ENCODE measurements at regions not wholly inside any gene's neighbourhood (a gene's known extent, or its start where the extent isn't known, plus 50 kb on each side); places are given as distances from the start of the nearest gene placed in this dataset.

- no peak overlapping the region for H3K27ac ChIP-seq
- TF ChIP-seq CTCF (IDR thresholded peaks at IDR 0.05 in 4 of 5, conservative IDR thresholded peaks at IDR 0.05 in 1 of 5) = no peak
- no peak for TF ChIP-seq POLR2A (IDR thresholded peaks at IDR 0.05)
- no peaks in the 10 kb centered on the region for H3K9me3 ChIP-seq
- ATAC-seq (no peak), DNase-seq (no peak)
- H3K36me3 ChIP-seq = no peaks in the 10 kb centered on the region
- intact Hi-C loops (cut with DNase I; ENCODE audit: low total_unique reads) (no loop called here), in situ Hi-C loops (cut with MboI; ENCODE audit: low sequenced_read_pairs in 4 of 4) (no loop called here)
- H3K4me3 ChIP-seq = no peak overlapping the region
- H3K4me1 ChIP-seq = no peaks in the 10 kb centered on the region
- H3K27me3 ChIP-seq = no peaks in the 10 kb centered on the region
Measured at GRCh38 chr4:174084542-174084941, 198.9 kb downstream of the FBXO8 start.

GRCh38 chr4:174080361-174080760 is 203.1 kb downstream of the FBXO8 start:
- H3K27ac ChIP-seq = no peak overlapping the region
- H3K4me3 ChIP-seq = no peak overlapping the region
- H3K36me3 ChIP-seq = no peaks in the 10 kb centered on the region
- no peaks in the 10 kb centered on the region for H3K27me3 ChIP-seq
- in situ Hi-C loops (cut with MboI; ENCODE audit: low sequenced_read_pairs in 4 of 4) (no loop called here), intact Hi-C loops (cut with DNase I; ENCODE audit: low total_unique reads) (no loop called here)
- no peak for DNase-seq
- TF ChIP-seq POLR2A (IDR thresholded peaks at IDR 0.05) = no peak
- no peak for TF ChIP-seq CTCF (IDR thresholded peaks at IDR 0.05 in 4 of 5, conservative IDR thresholded peaks at IDR 0.05 in 1 of 5)
- ATAC-seq = no peak
- H3K4me1 ChIP-seq = no peaks in the 10 kb centered on the region
- no peaks in the 10 kb centered on the region for H3K9me3 ChIP-seq

GRCh38 chr4:174071595-174071994 is 211.9 kb downstream of the FBXO8 start:
- in situ Hi-C loops (cut with MboI; ENCODE audit: low sequenced_read_pairs in 4 of 4) = no loop called here
- Histone ChIP-seq H3K27ac (no peak overlapping the region), H3K36me3 (no peaks in the 10 kb centered on the region), H3K9me3 (no peaks in the 10 kb centered on the region), H3K4me1 (no peaks in the 10 kb centered on the region), H3K27me3 (no peaks in the 10 kb centered on the region), H3K4me3 (no peak overlapping the region)
- TF ChIP-seq CTCF (IDR thresholded peaks at IDR 0.05 in 4 of 5, conservative IDR thresholded peaks at IDR 0.05 in 1 of 5) = no peak
- no peak for TF ChIP-seq POLR2A (IDR thresholded peaks at IDR 0.05)
- intact Hi-C loops (cut with DNase I; ENCODE audit: low total_unique reads) = no loop called here
- ATAC-seq (no peak), DNase-seq (no peak)

- no peak overlapping the region for H3K4me3 ChIP-seq
- H3K9me3 ChIP-seq = no peaks in the 10 kb centered on the region
- DNase-seq = no peak
- TF ChIP-seq POLR2A (IDR thresholded peaks at IDR 0.05) = no peak
- TF ChIP-seq CTCF (IDR thresholded peaks at IDR 0.05 in 4 of 5, conservative IDR thresholded peaks at IDR 0.05 in 1 of 5) = no peak
- no peak overlapping the region for H3K27ac ChIP-seq
- in situ Hi-C loops (cut with MboI; ENCODE audit: low sequenced_read_pairs in 4 of 4) = no loop called here
- H3K4me1 ChIP-seq = no peaks in the 10 kb centered on the region
- no peaks in the 10 kb centered on the region for H3K27me3 ChIP-seq
- intact Hi-C loops (cut with DNase I; ENCODE audit: low total_unique reads) = no loop called here
- no peak for ATAC-seq
- no peaks in the 10 kb centered on the region for H3K36me3 ChIP-seq
Measured at GRCh38 chr4:174069848-174070330, 213.6 kb downstream of the FBXO8 start.

- in situ Hi-C loops (cut with MboI; ENCODE audit: low sequenced_read_pairs in 4 of 4) (no loop called here), intact Hi-C loops (cut with DNase I; ENCODE audit: low total_unique reads) (no loop called here)
- TF ChIP-seq POLR2A (IDR thresholded peaks at IDR 0.05) (no peak), CTCF (IDR thresholded peaks at IDR 0.05 in 4 of 5, conservative IDR thresholded peaks at IDR 0.05 in 1 of 5) (no peak)
- no peak overlapping the region for H3K27ac ChIP-seq
- DNase-seq (no peak), ATAC-seq (no peak)
- H3K9me3 ChIP-seq = no peaks in the 10 kb centered on the region
- H3K4me3 ChIP-seq = no peak overlapping the region
- H3K36me3 ChIP-seq = no peaks in the 10 kb centered on the region
- no peaks in the 10 kb centered on the region for H3K27me3 ChIP-seq
- H3K4me1 ChIP-seq = no peaks in the 10 kb centered on the region
Measured at GRCh38 chr4:174066611-174067205, 216.8 kb downstream of the FBXO8 start.
